K562 (cell line): ENCODE measurements at regions not wholly inside any gene's neighbourhood (a gene's known extent, or its start where the extent isn't known, plus 50 kb on each side); places are given as distances from the start of the nearest gene placed in this dataset.

ENCODE experiments used
- CC2D1A ChIP-seq: fragments of 450-650 bp; IDR thresholded peaks from 2 replicates; pipeline ENCODE4 v1.6.1; 2017; ENCODE audit warnings: mild to moderate bottlenecking
- CHD1 ChIP-seq: fragments of 200-600 bp; sonication (generic); IDR thresholded peaks from one replicate; pipeline ENCODE4 v1.6.1; 2012; ENCODE audit warnings: mild to moderate bottlenecking, moderate library complexity, low read length, inconsistent platforms
- DDX20 ChIP-seq: fragments of 450-650 bp; IDR thresholded peaks from 2 replicates; pipeline ENCODE4 v1.6.1; 2016; ENCODE audit warnings: missing genetic modification characterization, low read depth, mild to moderate bottlenecking, missing compliant biosample characterization, moderate library complexity
- GABPA ChIP-seq: fragments of 200-800 bp; sonication (Bioruptor generic); conservative IDR thresholded peaks from 2 replicates; pipeline ENCODE4 v1.6.1; 2016; ENCODE audit warnings: low read depth, missing genetic modification characterization, missing compliant biosample characterization
- KAT7 ChIP-seq: sonication (generic); formaldehyde crosslinking; IDR thresholded peaks from 2 replicates; pipeline ENCODE4 v1.8.0; 2022; ENCODE audit warnings: missing genetic modification reagents, mild to moderate bottlenecking, borderline replicate concordance
- KHSRP ChIP-seq: fragments of 450-650 bp; IDR thresholded peaks from 2 replicates; pipeline ENCODE4 v1.6.1; 2017
- MYBL2 ChIP-seq, 2 experiments: fragments of 450-650 bp in 1 of 2; sonication (generic) in 1 of 2; formaldehyde crosslinking in 1 of 2; IDR thresholded peaks; 2 replicates each; pipeline versions ENCODE4 v1.6.1 to v1.8.1; 2017 to 2022; ENCODE audit warnings: borderline replicate concordance in 1 of 2, inconsistent platforms in 1 of 2, low read depth in 1 of 2, mild to moderate bottlenecking in 1 of 2, missing genetic modification reagents in 1 of 2, moderate library complexity in 1 of 2
- NFIX ChIP-seq: fragments of 250-450 bp; sonication (Bioruptor Pico); IDR thresholded peaks from 2 replicates; pipeline ENCODE4 v1.4.0; 2020; ENCODE audit warnings: low read depth, mild to moderate bottlenecking, moderate library complexity
- PML ChIP-seq: IDR thresholded peaks from 2 replicates; pipeline ENCODE4 v1.6.1; 2012; ENCODE audit warnings: low read length, inconsistent platforms
- POU5F1 ChIP-seq: fragments of 150-350 bp; IDR thresholded peaks from 2 replicates; pipeline ENCODE4 v1.6.1; 2014; ENCODE audit warnings: borderline replicate concordance, low read length, low read depth, mild to moderate bottlenecking; ENCODE audit not compliant: partially characterized antibody
- PRPF4 ChIP-seq: fragments of 200-400 bp; formaldehyde crosslinking; IDR thresholded peaks from one replicate; pipeline ENCODE4 v1.6.1; 2017; ENCODE audit warnings: low read length, low read depth, mild to moderate bottlenecking; ENCODE audit not compliant: insufficient read depth, poor library complexity, severe bottlenecking
- RBM15 ChIP-seq: fragments of 200-400 bp; formaldehyde crosslinking; IDR thresholded peaks from 2 replicates; pipeline ENCODE4 v1.6.1; 2018; ENCODE audit warnings: mild to moderate bottlenecking, low read length, moderate library complexity; ENCODE audit not compliant: insufficient read depth
- RBM39 ChIP-seq: fragments of 200-400 bp; formaldehyde crosslinking; optimal IDR thresholded peaks from 2 replicates; pipeline ENCODE3; 2018; ENCODE audit warnings: low read depth, low read length
- SMAD3 ChIP-seq: fragments of 450-650 bp; formaldehyde crosslinking; conservative IDR thresholded peaks from 2 replicates; pipeline ENCODE4 v1.4.0; 2020; ENCODE audit warnings: mild to moderate bottlenecking
- SMARCA4 ChIP-seq: fragments of 450-650 bp; IDR thresholded peaks from 2 replicates; pipeline ENCODE4 v1.6.1; 2016
- TEAD4 ChIP-seq, 2 experiments: sonication (generic) in 1 of 2; formaldehyde crosslinking in 1 of 2; IDR thresholded peaks; 2 replicates each; pipeline versions ENCODE4 v1.6.1 to v1.8.0; 2012 to 2022; ENCODE audit warnings: borderline replicate concordance in 1 of 2, inconsistent platforms in 1 of 2, low read length in 1 of 2, mild to moderate bottlenecking in 1 of 2, missing genetic modification reagents in 1 of 2
- YBX1 ChIP-seq: fragments of 450-650 bp; IDR thresholded peaks from 2 replicates; pipeline ENCODE4 v1.7.1; 2016; ENCODE audit warnings: mild to moderate bottlenecking
- ZNF143 ChIP-seq: sonication (generic); formaldehyde crosslinking; IDR thresholded peaks from 2 replicates; pipeline ENCODE4 v1.9.0; 2022; ENCODE audit warnings: mild to moderate bottlenecking, missing genetic modification reagents
- ZNF165 ChIP-seq: fragments of 250-450 bp; sonication (Bioruptor Pico); IDR thresholded peaks from 2 replicates; pipeline ENCODE4 v1.4.0; 2020; ENCODE audit warnings: borderline replicate concordance
- ZNF507 ChIP-seq: conservative IDR thresholded peaks from 2 replicates; pipeline ENCODE4 v1.6.1; 2017; ENCODE audit warnings: missing genetic modification characterization, missing compliant biosample characterization
- ZNF79 ChIP-seq: fragments of 250-450 bp; sonication (Bioruptor Pico); IDR thresholded peaks from 2 replicates; pipeline ENCODE4 v1.4.0; 2020; ENCODE audit warnings: low read depth, mild to moderate bottlenecking, moderate library complexity
- TF ChIP-seq, protein P1 (sequence below): sonication (generic); formaldehyde crosslinking; IDR thresholded peaks from 2 replicates; pipeline ENCODE4 v1.8.1; 2023; ENCODE audit warnings: mild to moderate bottlenecking, missing genetic modification reagents
- TF ChIP-seq, protein P2 (sequence below): fragments of 450-650 bp; formaldehyde crosslinking; conservative IDR thresholded peaks from 2 replicates; pipeline ENCODE4 v1.4.0; 2022; ENCODE audit warnings: mild to moderate bottlenecking, missing genetic modification characterization
- TF ChIP-seq, protein P3 (sequence below), 3 experiments: IDR thresholded peaks in 2 of 3; conservative IDR thresholded peaks in 1 of 3; 2 replicates each; pipeline ENCODE4 v1.5.1; 2011 to 2012; ENCODE audit warnings: low read length in 3 of 3, mild to moderate bottlenecking in 3 of 3, control low read depth in 2 of 3, improper control_type of control experiment in 1 of 3, inconsistent platforms in 1 of 3, low read depth in 1 of 3, mixed read lengths in 1 of 3, moderate library complexity in 1 of 3; ENCODE audit not compliant: insufficient read depth in 2 of 3

DNA sequence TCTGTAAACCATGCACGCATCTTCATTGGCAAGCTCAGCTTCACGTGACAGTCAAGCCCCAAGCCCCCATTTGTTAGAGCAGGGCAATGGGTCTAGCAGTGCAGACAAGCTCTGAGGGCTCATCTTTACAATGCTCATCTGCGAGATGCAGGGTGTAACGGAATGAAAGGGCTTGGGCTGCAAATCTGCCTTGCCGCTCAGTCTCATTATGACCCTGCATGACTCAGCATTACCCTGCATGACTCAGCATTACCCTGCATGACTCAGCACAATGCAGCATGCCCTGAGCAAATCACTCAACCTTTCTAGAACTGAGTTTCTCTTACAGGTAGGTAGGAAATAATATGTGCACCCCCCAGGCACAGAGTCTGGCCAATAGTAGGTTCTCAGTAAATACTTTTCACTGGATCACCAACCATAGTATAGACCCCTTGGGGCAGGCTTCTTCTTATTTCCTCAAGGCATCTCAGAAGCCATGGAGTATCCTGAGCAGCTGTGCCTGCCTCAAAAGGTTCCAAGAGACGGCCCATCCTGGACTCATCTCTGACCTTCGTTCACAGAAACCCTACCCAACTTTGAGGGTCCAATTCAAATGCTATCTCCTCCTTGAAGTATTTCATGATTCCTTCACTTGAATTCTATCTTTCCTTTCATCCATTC, 391.3 kb upstream of the CDH5 start (continued):
- TF ChIP-seq, protein P1, sequence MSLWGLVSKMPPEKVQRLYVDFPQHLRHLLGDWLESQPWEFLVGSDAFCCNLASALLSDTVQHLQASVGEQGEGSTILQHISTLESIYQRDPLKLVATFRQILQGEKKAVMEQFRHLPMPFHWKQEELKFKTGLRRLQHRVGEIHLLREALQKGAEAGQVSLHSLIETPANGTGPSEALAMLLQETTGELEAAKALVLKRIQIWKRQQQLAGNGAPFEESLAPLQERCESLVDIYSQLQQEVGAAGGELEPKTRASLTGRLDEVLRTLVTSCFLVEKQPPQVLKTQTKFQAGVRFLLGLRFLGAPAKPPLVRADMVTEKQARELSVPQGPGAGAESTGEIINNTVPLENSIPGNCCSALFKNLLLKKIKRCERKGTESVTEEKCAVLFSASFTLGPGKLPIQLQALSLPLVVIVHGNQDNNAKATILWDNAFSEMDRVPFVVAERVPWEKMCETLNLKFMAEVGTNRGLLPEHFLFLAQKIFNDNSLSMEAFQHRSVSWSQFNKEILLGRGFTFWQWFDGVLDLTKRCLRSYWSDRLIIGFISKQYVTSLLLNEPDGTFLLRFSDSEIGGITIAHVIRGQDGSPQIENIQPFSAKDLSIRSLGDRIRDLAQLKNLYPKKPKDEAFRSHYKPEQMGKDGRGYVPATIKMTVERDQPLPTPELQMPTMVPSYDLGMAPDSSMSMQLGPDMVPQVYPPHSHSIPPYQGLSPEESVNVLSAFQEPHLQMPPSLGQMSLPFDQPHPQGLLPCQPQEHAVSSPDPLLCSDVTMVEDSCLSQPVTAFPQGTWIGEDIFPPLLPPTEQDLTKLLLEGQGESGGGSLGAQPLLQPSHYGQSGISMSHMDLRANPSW (CRISPR knock-in tag): no peak
- TF ChIP-seq RBM15 (no peak), SMAD3 (CRISPR knock-in tag) (no peak; the same call in 1 of the 2 replicates), POU5F1 (no peak), ZNF143 (CRISPR knock-in tag) (no peak), GABPA (tag) (no peak), PML (no peak), MYBL2 (IDR thresholded peaks at IDR 0.05; ENCODE audit: low read depth) (no peak), MYBL2 (CRISPR knock-in tag; IDR thresholded peaks at IDR 0.05; ENCODE audit: borderline replicate concordance) (no peak), DDX20 (tag) (no peak), SMARCA4 (peak; percentile 89), CHD1 (no peak), PRPF4 (no peak), ZNF165 (CRISPR knock-in tag) (no peak), RBM39 (no peak), ZNF507 (no peak), KAT7 (CRISPR knock-in tag) (no peak), ZNF79 (CRISPR knock-in tag) (no peak), YBX1 (no peak), KHSRP (no peak), NFIX (CRISPR knock-in tag) (no peak), TEAD4 (IDR thresholded peaks at IDR 0.05; ENCODE audit: low read length) (no peak), TEAD4 (CRISPR knock-in tag; IDR thresholded peaks at IDR 0.05; ENCODE audit: borderline replicate concordance) (no peak), CC2D1A (no peak)
- TF ChIP-seq, protein P2, sequence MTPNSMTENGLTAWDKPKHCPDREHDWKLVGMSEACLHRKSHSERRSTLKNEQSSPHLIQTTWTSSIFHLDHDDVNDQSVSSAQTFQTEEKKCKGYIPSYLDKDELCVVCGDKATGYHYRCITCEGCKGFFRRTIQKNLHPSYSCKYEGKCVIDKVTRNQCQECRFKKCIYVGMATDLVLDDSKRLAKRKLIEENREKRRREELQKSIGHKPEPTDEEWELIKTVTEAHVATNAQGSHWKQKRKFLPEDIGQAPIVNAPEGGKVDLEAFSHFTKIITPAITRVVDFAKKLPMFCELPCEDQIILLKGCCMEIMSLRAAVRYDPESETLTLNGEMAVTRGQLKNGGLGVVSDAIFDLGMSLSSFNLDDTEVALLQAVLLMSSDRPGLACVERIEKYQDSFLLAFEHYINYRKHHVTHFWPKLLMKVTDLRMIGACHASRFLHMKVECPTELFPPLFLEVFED (CRISPR knock-in tag): no peak
- TF ChIP-seq, protein P3, sequence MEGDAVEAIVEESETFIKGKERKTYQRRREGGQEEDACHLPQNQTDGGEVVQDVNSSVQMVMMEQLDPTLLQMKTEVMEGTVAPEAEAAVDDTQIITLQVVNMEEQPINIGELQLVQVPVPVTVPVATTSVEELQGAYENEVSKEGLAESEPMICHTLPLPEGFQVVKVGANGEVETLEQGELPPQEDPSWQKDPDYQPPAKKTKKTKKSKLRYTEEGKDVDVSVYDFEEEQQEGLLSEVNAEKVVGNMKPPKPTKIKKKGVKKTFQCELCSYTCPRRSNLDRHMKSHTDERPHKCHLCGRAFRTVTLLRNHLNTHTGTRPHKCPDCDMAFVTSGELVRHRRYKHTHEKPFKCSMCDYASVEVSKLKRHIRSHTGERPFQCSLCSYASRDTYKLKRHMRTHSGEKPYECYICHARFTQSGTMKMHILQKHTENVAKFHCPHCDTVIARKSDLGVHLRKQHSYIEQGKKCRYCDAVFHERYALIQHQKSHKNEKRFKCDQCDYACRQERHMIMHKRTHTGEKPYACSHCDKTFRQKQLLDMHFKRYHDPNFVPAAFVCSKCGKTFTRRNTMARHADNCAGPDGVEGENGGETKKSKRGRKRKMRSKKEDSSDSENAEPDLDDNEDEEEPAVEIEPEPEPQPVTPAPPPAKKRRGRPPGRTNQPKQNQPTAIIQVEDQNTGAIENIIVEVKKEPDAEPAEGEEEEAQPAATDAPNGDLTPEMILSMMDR (IDR thresholded peaks at IDR 0.05 in 2 of 3, conservative IDR thresholded peaks at IDR 0.05 in 1 of 3; ENCODE audit: insufficient read depth in 2 of 3, low read depth in 1 of 3, low read length in 3 of 3): no peak
